Left forelimb (tissue), 1 donor: ENCODE measurements at regions not wholly inside any gene's neighbourhood (a gene's known extent, or its start where the extent isn't known, plus 50 kb on each side); places are given as distances from the start of the nearest gene placed in this dataset.

ENCODE experiments used
- DNase-seq: peaks from one replicate; pipeline ENCODE4 v3.0.0-alpha.2; 2018; ENCODE audit warnings: low spot score

GRCh38 chr18:25962919-25963318, 127.5 kb downstream of the SS18 start:
- DNase-seq, result no peak

- no peak for DNase-seq
Observed at GRCh38 chr18:25962176-25962575, 128.2 kb downstream of the SS18 start.

GRCh38 chr18:25957017-25957416, 133.4 kb downstream of the SS18 start:
- DNase-seq, result no peak

- DNase-seq, result no peak
Observed at GRCh38 chr18:25953111-25953510, 137.3 kb downstream of the SS18 start.

GRCh38 chr18:25950321-25950720, 140.1 kb downstream of the SS18 start:
- no peak for DNase-seq

GRCh38 chr18:25946540-25946939, 143.9 kb downstream of the SS18 start:
- DNase-seq, result no peak

- no peak for DNase-seq
Observed at GRCh38 chr18:25935356-25935755, 155.1 kb downstream of the SS18 start.

GRCh38 chr18:25931126-25931525, 159.3 kb downstream of the SS18 start:
- no peak for DNase-seq

GRCh38 chr18:25929787-25930186, 160.6 kb downstream of the SS18 start:
- DNase-seq, result no peak

GRCh38 chr18:25927830-25928229, 162.6 kb downstream of the SS18 start:
- DNase-seq, result no peak

GRCh38 chr18:25923193-25923592, 167.2 kb downstream of the SS18 start:
- DNase-seq, result no peak

- no peak for DNase-seq
Observed at GRCh38 chr18:25921677-25922421, 168.6 kb downstream of the SS18 start.

- DNase-seq, result no peak
Observed at GRCh38 chr18:25915907-25916306, 174.5 kb downstream of the SS18 start.

GRCh38 chr18:25898965-25899364, 191.4 kb downstream of the SS18 start:
- no peak for DNase-seq

- DNase-seq, result no peak
Observed at GRCh38 chr18:25896956-25897355, 193.5 kb downstream of the SS18 start.

GRCh38 chr18:25896178-25896780, 194.1 kb downstream of the SS18 start:
- no peak for DNase-seq

GRCh38 chr18:25895518-25895917, 194.9 kb downstream of the SS18 start:
- no peak for DNase-seq

- DNase-seq, result no peak
Observed at GRCh38 chr18:25886283-25886682, 204.1 kb downstream of the SS18 start.

GRCh38 chr18:25883091-25883490, 207.3 kb downstream of the SS18 start:
- DNase-seq, result no peak

GRCh38 chr18:25881149-25881548, 209.3 kb downstream of the SS18 start:
- no peak for DNase-seq

- DNase-seq, result no peak
Observed at GRCh38 chr18:25880441-25880840, 210.0 kb downstream of the SS18 start.

- no peak for DNase-seq
Observed at GRCh38 chr18:25876330-25876948, 214.0 kb downstream of the SS18 start.

GRCh38 chr18:25875551-25876240, 214.7 kb downstream of the SS18 start:
- DNase-seq, result no peak
